ENCODE measurements at regions not wholly inside any gene's neighbourhood (a gene's known extent, or its start where the extent isn't known, plus 50 kb on each side); places are given as distances from the start of the nearest gene placed in this dataset.

DNA sequence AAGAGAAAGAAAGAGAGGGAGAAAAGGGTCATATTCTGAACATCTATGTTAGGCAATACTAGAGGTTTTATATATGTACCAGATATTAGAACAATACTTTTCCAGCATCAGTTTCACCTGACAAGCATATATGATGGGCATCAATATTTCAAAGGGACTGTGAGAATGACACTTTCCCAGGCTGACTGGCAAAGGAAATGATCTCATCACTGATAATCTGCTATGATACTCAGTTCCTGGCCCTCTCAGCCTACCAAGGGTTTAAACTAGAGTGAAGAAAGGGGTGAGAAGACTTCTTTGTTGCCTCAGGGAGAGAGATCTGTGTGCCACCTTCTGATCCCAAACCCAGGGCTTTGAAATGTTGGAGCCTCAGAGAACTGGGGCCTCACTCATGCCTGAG lies 183.5 kb downstream of the TTC8 start:
- Histone ChIP-seq H3K4me1 (no peaks in the 10 kb centered on the region), H3K27me3 (no peaks in the 10 kb centered on the region), H3K9me3 (no peaks in the 10 kb centered on the region), H3K4me3 (no peak overlapping the region), H3K36me3 (no peaks in the 10 kb centered on the region), H3K27ac (no peak overlapping the region)
- TF ChIP-seq, protein P1, sequence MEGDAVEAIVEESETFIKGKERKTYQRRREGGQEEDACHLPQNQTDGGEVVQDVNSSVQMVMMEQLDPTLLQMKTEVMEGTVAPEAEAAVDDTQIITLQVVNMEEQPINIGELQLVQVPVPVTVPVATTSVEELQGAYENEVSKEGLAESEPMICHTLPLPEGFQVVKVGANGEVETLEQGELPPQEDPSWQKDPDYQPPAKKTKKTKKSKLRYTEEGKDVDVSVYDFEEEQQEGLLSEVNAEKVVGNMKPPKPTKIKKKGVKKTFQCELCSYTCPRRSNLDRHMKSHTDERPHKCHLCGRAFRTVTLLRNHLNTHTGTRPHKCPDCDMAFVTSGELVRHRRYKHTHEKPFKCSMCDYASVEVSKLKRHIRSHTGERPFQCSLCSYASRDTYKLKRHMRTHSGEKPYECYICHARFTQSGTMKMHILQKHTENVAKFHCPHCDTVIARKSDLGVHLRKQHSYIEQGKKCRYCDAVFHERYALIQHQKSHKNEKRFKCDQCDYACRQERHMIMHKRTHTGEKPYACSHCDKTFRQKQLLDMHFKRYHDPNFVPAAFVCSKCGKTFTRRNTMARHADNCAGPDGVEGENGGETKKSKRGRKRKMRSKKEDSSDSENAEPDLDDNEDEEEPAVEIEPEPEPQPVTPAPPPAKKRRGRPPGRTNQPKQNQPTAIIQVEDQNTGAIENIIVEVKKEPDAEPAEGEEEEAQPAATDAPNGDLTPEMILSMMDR (IDR thresholded peaks at IDR 0.05) = no peak
- no peak for TF ChIP-seq POLR2A (IDR thresholded peaks at IDR 0.05)
- intact Hi-C loops (cut with DNase I; ENCODE audit: low total_unique reads) = no loop called here
- no peak for DNase-seq

DNA sequence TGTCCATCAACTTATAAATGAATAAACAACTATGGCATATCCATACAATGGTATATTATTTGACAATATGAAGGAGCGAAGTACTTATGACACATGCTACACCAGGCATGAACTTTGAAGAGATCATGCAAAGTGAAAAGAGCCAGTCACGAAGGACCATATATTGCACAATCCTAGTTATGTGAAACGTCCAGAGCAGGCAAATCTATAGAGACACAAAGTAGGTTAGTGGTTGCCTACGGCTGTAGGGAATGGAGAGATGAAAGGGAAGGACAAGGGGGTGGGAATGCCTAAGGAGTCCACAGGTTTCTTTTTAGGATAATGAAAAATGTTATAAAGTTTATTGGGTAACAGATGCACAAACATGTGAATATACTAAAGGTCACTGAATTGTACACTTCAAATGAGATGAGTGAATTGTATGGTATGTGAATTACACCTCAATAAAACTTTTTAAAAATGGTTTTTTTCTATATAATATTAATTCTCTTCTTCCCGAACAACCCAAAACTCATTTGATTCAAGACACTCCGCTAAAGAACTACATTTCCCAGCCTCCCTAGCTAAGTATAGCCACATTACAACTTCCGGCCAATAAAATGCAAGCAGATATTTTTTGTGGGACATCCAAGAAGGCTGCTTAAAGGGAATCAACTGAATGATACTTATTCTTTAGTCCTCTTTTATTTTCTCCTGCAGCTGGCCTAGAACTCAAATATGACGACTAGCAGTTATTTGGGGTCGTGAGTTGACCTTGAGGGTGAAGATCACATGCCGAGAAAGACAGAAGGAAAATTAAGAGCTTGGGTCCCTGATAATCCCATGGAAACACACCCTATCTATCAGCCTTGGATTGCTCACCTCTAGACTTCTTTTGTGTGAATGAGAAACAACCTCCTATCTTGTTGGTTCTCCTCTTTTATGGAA lies 187.2 kb downstream of the TTC8 start:
- Histone ChIP-seq H3K4me3 (no peak overlapping the region), H3K9me3 (no peaks in the 10 kb centered on the region), H3K27ac (no peak overlapping the region), H3K27me3 (no peaks in the 10 kb centered on the region), H3K36me3 (no peaks in the 10 kb centered on the region), H3K4me1 (no peaks in the 10 kb centered on the region)
- intact Hi-C loops (cut with DNase I; ENCODE audit: low total_unique reads) = no loop called here
- no peak for DNase-seq
- TF ChIP-seq, protein P1 (IDR thresholded peaks at IDR 0.05) = no peak
- no peak for TF ChIP-seq POLR2A (IDR thresholded peaks at IDR 0.05)

DNA sequence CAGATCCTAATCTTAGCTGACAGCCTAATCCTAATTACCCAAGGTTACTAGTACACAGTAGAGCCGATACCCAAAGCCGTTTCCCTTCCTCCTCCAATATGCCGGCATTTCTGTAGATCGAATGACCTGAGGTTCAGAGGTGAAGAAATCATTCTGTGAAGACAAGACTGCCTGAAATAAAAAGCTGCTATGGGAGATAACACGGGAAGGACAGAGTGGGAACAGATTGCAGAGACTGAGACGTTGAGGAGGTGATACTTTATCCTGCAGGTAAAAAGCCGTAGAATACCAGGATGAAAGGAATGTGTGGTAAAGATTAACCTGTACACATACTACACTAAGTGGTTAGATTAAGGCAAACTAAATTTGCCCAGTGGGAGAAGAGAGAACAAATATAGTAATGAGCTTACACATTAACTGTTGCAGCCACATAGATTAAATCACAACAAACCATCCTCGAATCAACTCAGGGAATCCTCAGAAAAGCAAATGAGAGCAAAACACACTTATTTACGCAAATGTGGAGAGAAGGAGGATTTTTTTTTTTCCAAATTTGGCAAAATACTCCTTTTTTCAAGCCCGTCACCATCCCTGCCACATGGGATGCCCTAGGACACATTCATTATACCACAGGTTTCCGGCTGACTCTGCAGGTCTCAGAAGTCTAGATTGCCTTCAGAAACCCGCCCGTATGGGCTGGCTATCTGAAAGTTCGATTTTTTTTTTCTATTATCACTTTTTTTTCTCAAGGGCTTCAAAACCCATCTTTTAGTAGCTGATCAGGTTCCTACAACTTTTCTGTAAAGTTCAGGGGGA lies 188.0 kb downstream of the TTC8 start:
- Histone ChIP-seq H3K4me3 (no peak overlapping the region), H3K27ac (no peak overlapping the region), H3K9me3 (no peaks in the 10 kb centered on the region), H3K27me3 (no peaks in the 10 kb centered on the region), H3K4me1 (no peaks in the 10 kb centered on the region), H3K36me3 (no peaks in the 10 kb centered on the region)
- no peak for TF ChIP-seq POLR2A (IDR thresholded peaks at IDR 0.05)
- TF ChIP-seq, protein P1 (IDR thresholded peaks at IDR 0.05) = no peak
- no peak for DNase-seq
- intact Hi-C loops (cut with DNase I; ENCODE audit: low total_unique reads) = no loop called here

DNA sequence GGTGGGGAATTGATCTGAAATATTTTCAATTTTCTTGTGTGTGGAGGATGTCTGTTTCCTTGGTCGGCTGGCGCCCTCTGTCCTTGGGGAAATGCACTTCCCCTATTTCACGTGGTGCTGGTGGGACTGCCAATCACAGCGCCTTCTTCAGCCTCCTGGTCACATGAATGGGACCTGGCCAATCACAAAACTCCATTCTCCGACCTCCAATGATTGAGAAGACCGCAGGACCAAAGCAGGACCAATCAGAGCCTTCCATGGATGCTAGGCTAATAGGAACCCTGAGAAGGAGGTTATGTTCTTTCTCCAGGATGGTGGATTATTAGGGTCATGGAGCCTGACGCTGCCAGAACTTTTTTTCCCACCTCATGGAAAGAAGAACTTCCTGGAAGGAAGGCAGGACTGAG lies 188.7 kb downstream of the TTC8 start:
- intact Hi-C loops (cut with DNase I; ENCODE audit: low total_unique reads) = no loop called here
- H3K9me3 ChIP-seq = no peaks in the 10 kb centered on the region

More for the DNA sequence above, 188.7 kb downstream of the TTC8 start:
- H3K4me1 ChIP-seq = no peaks in the 10 kb centered on the region
- no peak for DNase-seq
- no peak for TF ChIP-seq POLR2A (IDR thresholded peaks at IDR 0.05)
- TF ChIP-seq, protein P1 (IDR thresholded peaks at IDR 0.05) = no peak
- no peaks in the 10 kb centered on the region for H3K36me3 ChIP-seq
- no peak overlapping the region for H3K4me3 ChIP-seq
- no peaks in the 10 kb centered on the region for H3K27me3 ChIP-seq
- no peak overlapping the region for H3K27ac ChIP-seq
